B cell (primary cell): ENCODE measurements at regions not wholly inside any gene's neighbourhood (a gene's known extent, or its start where the extent isn't known, plus 50 kb on each side); places are given as distances from the start of the nearest gene placed in this dataset.

ENCODE experiments used
- ATAC-seq: fragments of 200-7000 bp; cut with Tn5 transposase; one replicate; pipeline ENCODE4 v1.10.0; 2021; ENCODE audit warnings: low read depth, mild to moderate bottlenecking, moderate number of reproducible peaks, moderate library complexity
- CTCF ChIA-PET: fragments of 350-600 bp; sonication (Branson Sonifier 250); formaldehyde crosslinking; loops from one replicate; lab custom pipeline; 2021; ENCODE audit warnings: antibody characterized with exemption, inconsistent platforms; lab: Charles Lee
- POLR2A ChIA-PET: fragments of 350-600 bp; sonication (Branson Sonifier 250); formaldehyde crosslinking; loops from one replicate; lab custom pipeline; 2021; ENCODE audit warnings: antibody characterized with exemption; lab: Charles Lee
- DNase-seq: peaks from one replicate; pipeline ENCODE4 v3.0.0; 2013
- H2AFZ ChIP-seq: 2 replicates; pipeline ENCODE4 v1.6.1; 2012; ENCODE audit warnings: mild to moderate bottlenecking, low read depth, low read length; ENCODE audit not compliant: insufficient read depth, poor library complexity, severe bottlenecking
- H3K27ac ChIP-seq, 2 donors: 1 replicate in 1 of 2; 2 replicates in 1 of 2; pipeline ENCODE4 v1.5.1; 2012 to 2013; ENCODE audit warnings: low read length in 2 of 2, mild to moderate bottlenecking in 2 of 2, moderate library complexity in 1 of 2
- H3K27me3 ChIP-seq, 4 experiments: fragments of 200-600 bp in 1 of 4; sonication (generic) in 1 of 4; replicated peaks in 1 of 4; 1 replicate in 2 of 4; 2 replicates in 2 of 4; pipeline versions ENCODE4 v1.6.1 to v1.7.0; 2013 to 2016; ENCODE audit warnings: low read length in 3 of 4, mild to moderate bottlenecking in 2 of 4, mixed read lengths in 1 of 4, moderate library complexity in 1 of 4; ENCODE audit not compliant: insufficient read depth in 4 of 4, control insufficient read depth in 3 of 4; ENCODE audit errors: control extremely low read depth in 1 of 4
- H3K36me3 ChIP-seq, 2 experiments: replicated peaks in 1 of 2; 1 replicate in 1 of 2; 2 replicates in 1 of 2; pipeline versions ENCODE4 v1.6.1 to v1.7.1; 2013; ENCODE audit warnings: low read length in 1 of 2; ENCODE audit not compliant: insufficient read depth in 2 of 2, control insufficient read depth in 1 of 2; ENCODE audit errors: control extremely low read depth in 1 of 2, extremely low read depth in 1 of 2
- H3K4me1 ChIP-seq, 2 donors: fragments of 200-600 bp in 1 of 2; sonication (generic) in 1 of 2; 1 replicate in 1 of 2; 2 replicates in 1 of 2; pipeline versions ENCODE4 v1.5.1 to v1.6.1; 2013 to 2017; ENCODE audit warnings: low read length in 2 of 2; ENCODE audit not compliant: control insufficient read depth in 2 of 2, insufficient read depth in 2 of 2
- H3K4me2 ChIP-seq: replicated peaks from 2 replicates; pipeline ENCODE3; 2012; ENCODE audit warnings: mild to moderate bottlenecking, low read depth, low read length; ENCODE audit not compliant: poor library complexity, severe bottlenecking
- H3K4me3 ChIP-seq, 5 experiments: fragments of 200-600 bp in 1 of 5; sonication (generic) in 1 of 5; 1 replicate in 3 of 5; 2 replicates in 2 of 5; pipeline versions ENCODE4 v1.5.1 to v1.7.0; 2011 to 2016; ENCODE audit warnings: low read length in 4 of 5, mild to moderate bottlenecking in 4 of 5, low read depth in 2 of 5, control low read depth in 1 of 5, moderate library complexity in 1 of 5; ENCODE audit not compliant: insufficient read depth in 1 of 5; ENCODE audit errors: control extremely low read depth in 1 of 5, extremely low read depth in 1 of 5
- H3K79me2 ChIP-seq: fragments of 200-600 bp; sonication (generic); one replicate; pipeline ENCODE4 v1.6.0; 2016; ENCODE audit warnings: low read length; ENCODE audit not compliant: control insufficient read depth, insufficient read depth
- H3K9ac ChIP-seq: fragments of 200-600 bp; sonication (generic); 2 replicates; pipeline ENCODE4 v1.6.1; 2017; ENCODE audit warnings: mild to moderate bottlenecking, low read length, moderate library complexity
- H3K9me3 ChIP-seq, 3 donors: one replicate each; pipeline versions ENCODE4 v1.6.1 to v1.7.1; 2013; ENCODE audit warnings: low read length in 2 of 3; ENCODE audit not compliant: control insufficient read depth in 2 of 3, insufficient read depth in 1 of 3; ENCODE audit errors: control extremely low read depth in 1 of 3
- H4K20me1 ChIP-seq: 2 replicates; pipeline ENCODE4 v1.6.0; 2012; ENCODE audit warnings: mild to moderate bottlenecking, low read length; ENCODE audit not compliant: insufficient read depth, control insufficient read depth, poor library complexity, severe bottlenecking
- H3K27ac Mint-ChIP-seq: one replicate; pipeline ENCODE4 v1.8.0; 2021; ENCODE audit warnings: mixed read lengths
- H3K27me3 Mint-ChIP-seq: one replicate; pipeline ENCODE4 v1.8.0; 2021; ENCODE audit warnings: mixed read lengths
- H3K4me1 Mint-ChIP-seq: one replicate; pipeline ENCODE4 v1.8.0; 2021; ENCODE audit warnings: mixed read lengths
- H3K4me3 Mint-ChIP-seq: one replicate; pipeline ENCODE4 v1.8.0; 2021; ENCODE audit warnings: mixed read lengths
- H3K9me3 Mint-ChIP-seq: one replicate; pipeline ENCODE4 v1.8.0; 2022; ENCODE audit warnings: mixed read lengths; ENCODE audit not compliant: insufficient read depth
- EZH2 ChIP-seq: IDR thresholded peaks from 2 replicates; pipeline ENCODE4 v1.6.1; 2012; ENCODE audit warnings: borderline replicate concordance, low read depth, mild to moderate bottlenecking, moderate library complexity, low read length; ENCODE audit not compliant: insufficient read depth, poor library complexity, severe bottlenecking
- WGBS: methylation state at CpG from one replicate; pipeline ENCODE4 v1.1.5; 2013; ENCODE audit warnings: missing lambda C conversion rate; ENCODE audit not compliant: insufficient coverage; 5-methylcytosine and 5-hydroxymethylcytosine counted together
- intact Hi-C: fragments of 100-400 bp; cut with micrococcal nuclease; formaldehyde crosslinking; loops from one replicate; pipeline ENCODE4 v1.10.0; 2022
- TF ChIP-seq, protein P1 (sequence below): fragments of 200-600 bp; IDR thresholded peaks from one replicate; pipeline ENCODE4 v1.8.0; 2022; ENCODE audit warnings: antibody characterized with exemption, mild to moderate bottlenecking

DNA sequence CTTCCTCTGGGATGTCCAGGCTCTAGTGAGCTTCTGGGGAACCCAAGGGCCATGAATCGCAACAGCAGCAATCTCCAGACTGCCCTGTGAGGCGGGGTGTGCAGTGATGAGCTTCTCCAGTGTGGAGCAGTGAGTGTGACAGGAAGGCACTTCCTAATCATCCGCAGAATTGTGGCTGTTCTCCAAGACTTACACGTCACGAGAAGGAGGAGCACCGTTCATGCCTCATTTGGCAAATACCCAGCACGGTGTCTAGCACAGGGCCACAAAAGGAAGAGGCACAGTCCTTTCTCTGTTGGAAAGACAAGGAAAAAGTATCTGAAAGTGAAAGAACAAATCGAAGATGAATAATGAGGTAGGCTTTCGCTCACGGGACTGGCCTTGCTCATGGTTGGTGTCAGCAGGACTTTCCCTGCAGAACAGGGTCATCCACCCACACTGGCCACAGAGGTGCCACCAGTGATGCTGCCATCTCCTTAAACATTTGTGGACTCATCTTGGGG is 125.1 kb upstream of the HAAO start:
- Histone ChIP-seq H3K27ac (no peak overlapping the region), H4K20me1 (no peaks in the 10 kb centered on the region), H3K79me2 (no peaks in the 10 kb centered on the region), H3K9ac (no peak overlapping the region), H3K9me3 (no peaks in the 10 kb centered on the region), H3K27me3 (no peaks in the 10 kb centered on the region), H3K4me1 (no peaks in the 10 kb centered on the region), H2AFZ (no peak overlapping the region), H3K4me2 (no peak overlapping the region), H3K4me3 (no peak overlapping the region), H3K36me3 (no peaks in the 10 kb centered on the region)
- DNase-seq: no peak
- 63% methylated on average over 10 of the region's 10 CpGs for WGBS
- no peaks in the 10 kb centered on the region for H3K9me3 Mint-ChIP-seq
- ChIA-PET POLR2A (no interaction called here), CTCF (no interaction called here)
- no peak for TF ChIP-seq EZH2
- TF ChIP-seq, protein P1, sequence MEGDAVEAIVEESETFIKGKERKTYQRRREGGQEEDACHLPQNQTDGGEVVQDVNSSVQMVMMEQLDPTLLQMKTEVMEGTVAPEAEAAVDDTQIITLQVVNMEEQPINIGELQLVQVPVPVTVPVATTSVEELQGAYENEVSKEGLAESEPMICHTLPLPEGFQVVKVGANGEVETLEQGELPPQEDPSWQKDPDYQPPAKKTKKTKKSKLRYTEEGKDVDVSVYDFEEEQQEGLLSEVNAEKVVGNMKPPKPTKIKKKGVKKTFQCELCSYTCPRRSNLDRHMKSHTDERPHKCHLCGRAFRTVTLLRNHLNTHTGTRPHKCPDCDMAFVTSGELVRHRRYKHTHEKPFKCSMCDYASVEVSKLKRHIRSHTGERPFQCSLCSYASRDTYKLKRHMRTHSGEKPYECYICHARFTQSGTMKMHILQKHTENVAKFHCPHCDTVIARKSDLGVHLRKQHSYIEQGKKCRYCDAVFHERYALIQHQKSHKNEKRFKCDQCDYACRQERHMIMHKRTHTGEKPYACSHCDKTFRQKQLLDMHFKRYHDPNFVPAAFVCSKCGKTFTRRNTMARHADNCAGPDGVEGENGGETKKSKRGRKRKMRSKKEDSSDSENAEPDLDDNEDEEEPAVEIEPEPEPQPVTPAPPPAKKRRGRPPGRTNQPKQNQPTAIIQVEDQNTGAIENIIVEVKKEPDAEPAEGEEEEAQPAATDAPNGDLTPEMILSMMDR: no peak
- intact Hi-C loops: no loop called here
- H3K4me3 Mint-ChIP-seq: no peak overlapping the region
- no peak overlapping the region for H3K27ac Mint-ChIP-seq
- no peak for ATAC-seq
- peaks cover 4% of the 10 kb centered on the region for H3K4me1 Mint-ChIP-seq
- H3K27me3 Mint-ChIP-seq: peaks cover 18% of the 10 kb centered on the region

- Histone ChIP-seq H2AFZ (no peak overlapping the region), H3K27me3 (no peaks in the 10 kb centered on the region), H3K36me3 (no peaks in the 10 kb centered on the region), H3K4me2 (no peak overlapping the region), H4K20me1 (no peaks in the 10 kb centered on the region), H3K79me2 (no peaks in the 10 kb centered on the region), H3K9me3 (no peaks in the 10 kb centered on the region), H3K4me3 (no peak overlapping the region), H3K27ac (no peak overlapping the region), H3K9ac (no peak overlapping the region), H3K4me1 (no peaks in the 10 kb centered on the region)
- TF ChIP-seq EZH2: no peak
- TF ChIP-seq, protein P1: no peak
- Mint-ChIP-seq H3K27ac (no peak overlapping the region), H3K4me1 (peaks cover 4% of the 10 kb centered on the region), H3K27me3 (peaks cover 13% of the 10 kb centered on the region), H3K4me3 (no peak overlapping the region), H3K9me3 (no peaks in the 10 kb centered on the region)
- no peak for DNase-seq
- no peak for ATAC-seq
- ChIA-PET POLR2A (no interaction called here), CTCF (no interaction called here)
- WGBS: 87% methylated on average over 5 of the region's 7 CpGs
- intact Hi-C loops: no loop called here
These were observed 123.9 kb upstream of the HAAO start for GRCh38 chr2:42916324-42916723.
